ENCODE measurements at regions not wholly inside any gene's neighbourhood (a gene's known extent, or its start where the extent isn't known, plus 50 kb on each side); places are given as distances from the start of the nearest gene placed in this dataset.
"Not testable (repeated sequence)": the region's sequence is repeated elsewhere in the genome, so short reads cannot be mapped to it uniquely, and the experiment has no call there.

DNA sequence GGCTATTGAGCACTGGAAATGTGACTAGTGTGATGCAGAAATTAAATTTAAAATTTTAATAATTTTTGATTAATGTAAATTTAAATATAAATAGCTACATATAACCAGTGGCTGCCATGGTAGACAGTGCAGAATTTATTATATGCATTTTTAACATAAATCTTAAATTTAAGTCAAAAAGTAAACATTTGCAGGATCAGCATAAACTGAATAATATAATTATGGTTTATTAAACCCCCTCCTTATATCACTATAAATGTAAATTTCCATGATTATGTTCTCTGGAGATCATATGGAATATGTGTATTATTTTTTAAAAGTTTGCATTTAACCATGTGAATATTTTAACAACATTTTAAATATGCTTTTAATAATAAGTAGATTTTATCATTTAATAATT is 155.8 kb downstream of the TEX13C start:
- Histone ChIP-seq H3K79me2 (ENCODE audit: low read depth) (no peaks in the 10 kb centered on the region), H3K27me3 (no peaks in the 10 kb centered on the region), H2AFZ (replicated peaks) (no peak overlapping the region), H3K9me3 (ENCODE audit: low read depth) (no peaks in the 10 kb centered on the region), H3K36me3 (no peaks in the 10 kb centered on the region), H3K4me1 (no peaks in the 10 kb centered on the region), H3K9ac (no peak overlapping the region), H3F3A (ENCODE audit: low read depth) (no peaks in the 10 kb centered on the region), H3K27ac (no peak overlapping the region), H4K20me1 (ENCODE audit: low read depth) (no peaks in the 10 kb centered on the region), H3K4me3 (no peak overlapping the region), H3K4me2 (no peak overlapping the region)
- Mint-ChIP-seq H3K4me1 (no peaks in the 10 kb centered on the region), H3K27me3 (ENCODE audit: insufficient read depth, low read depth) (no peaks in the 10 kb centered on the region), H3K9me3 (no peaks in the 10 kb centered on the region), H3K27ac (no peak overlapping the region), H3K4me3 (no peak overlapping the region), H3K36me3 (no peaks in the 10 kb centered on the region)
- no peak for DNase-seq (ENCODE audit: low spot score)
- TF ChIP-seq EZH2phosphoT487 (IDR thresholded peaks at IDR 0.05), result no peak
- TF ChIP-seq, protein P1, sequence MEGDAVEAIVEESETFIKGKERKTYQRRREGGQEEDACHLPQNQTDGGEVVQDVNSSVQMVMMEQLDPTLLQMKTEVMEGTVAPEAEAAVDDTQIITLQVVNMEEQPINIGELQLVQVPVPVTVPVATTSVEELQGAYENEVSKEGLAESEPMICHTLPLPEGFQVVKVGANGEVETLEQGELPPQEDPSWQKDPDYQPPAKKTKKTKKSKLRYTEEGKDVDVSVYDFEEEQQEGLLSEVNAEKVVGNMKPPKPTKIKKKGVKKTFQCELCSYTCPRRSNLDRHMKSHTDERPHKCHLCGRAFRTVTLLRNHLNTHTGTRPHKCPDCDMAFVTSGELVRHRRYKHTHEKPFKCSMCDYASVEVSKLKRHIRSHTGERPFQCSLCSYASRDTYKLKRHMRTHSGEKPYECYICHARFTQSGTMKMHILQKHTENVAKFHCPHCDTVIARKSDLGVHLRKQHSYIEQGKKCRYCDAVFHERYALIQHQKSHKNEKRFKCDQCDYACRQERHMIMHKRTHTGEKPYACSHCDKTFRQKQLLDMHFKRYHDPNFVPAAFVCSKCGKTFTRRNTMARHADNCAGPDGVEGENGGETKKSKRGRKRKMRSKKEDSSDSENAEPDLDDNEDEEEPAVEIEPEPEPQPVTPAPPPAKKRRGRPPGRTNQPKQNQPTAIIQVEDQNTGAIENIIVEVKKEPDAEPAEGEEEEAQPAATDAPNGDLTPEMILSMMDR (IDR thresholded peaks at IDR 0.05), result no peak
- no peak for TF ChIP-seq EZH2 (IDR thresholded peaks at IDR 0.05)

DNA sequence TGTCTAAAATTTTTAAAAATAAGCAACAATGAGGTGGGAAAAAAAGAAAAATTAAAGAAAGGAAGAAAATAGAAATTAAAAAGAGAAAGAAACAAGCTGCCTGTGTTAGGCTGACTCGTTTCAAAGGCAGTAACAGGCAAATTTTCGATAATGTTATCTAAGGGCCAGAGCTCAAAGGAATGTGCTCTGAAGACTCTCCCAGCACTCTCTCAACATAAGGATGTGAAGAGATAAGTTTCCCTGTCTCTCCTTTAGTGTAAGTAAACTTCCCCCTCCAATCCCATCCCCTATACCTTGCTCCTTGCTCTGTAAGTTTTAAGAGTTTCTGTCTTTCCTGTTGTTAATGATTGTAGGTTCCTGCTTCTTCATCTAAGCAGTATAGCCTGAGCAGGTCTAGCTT is 172.8 kb downstream of the TEX13C start:
- Mint-ChIP-seq H3K27ac (no peak overlapping the region), H3K9me3 (no peaks in the 10 kb centered on the region), H3K4me3 (no peak overlapping the region), H3K4me1 (no peaks in the 10 kb centered on the region), H3K36me3 (no peaks in the 10 kb centered on the region), H3K27me3 (ENCODE audit: insufficient read depth, low read depth) (peaks cover 2% of the 10 kb centered on the region)
- Histone ChIP-seq H3F3A (ENCODE audit: low read depth) (no peaks in the 10 kb centered on the region), H4K20me1 (ENCODE audit: low read depth) (no peaks in the 10 kb centered on the region), H3K4me1 (no peaks in the 10 kb centered on the region), H3K4me3 (no peak overlapping the region), H3K9ac (no peak overlapping the region), H3K9me3 (ENCODE audit: low read depth) (peaks cover 7% of the 10 kb centered on the region), H3K4me2 (no peak overlapping the region), H3K27me3 (no peaks in the 10 kb centered on the region), H3K79me2 (ENCODE audit: low read depth) (no peaks in the 10 kb centered on the region), H2AFZ (replicated peaks) (no peak overlapping the region), H3K27ac (no peak overlapping the region), H3K36me3 (no peaks in the 10 kb centered on the region)
- no peak for TF ChIP-seq EZH2phosphoT487 (IDR thresholded peaks at IDR 0.05)
- TF ChIP-seq, protein P1 (IDR thresholded peaks at IDR 0.05), result no peak
- TF ChIP-seq EZH2 (IDR thresholded peaks at IDR 0.05), result no peak
- DNase-seq (ENCODE audit: low spot score), result no peak

DNA sequence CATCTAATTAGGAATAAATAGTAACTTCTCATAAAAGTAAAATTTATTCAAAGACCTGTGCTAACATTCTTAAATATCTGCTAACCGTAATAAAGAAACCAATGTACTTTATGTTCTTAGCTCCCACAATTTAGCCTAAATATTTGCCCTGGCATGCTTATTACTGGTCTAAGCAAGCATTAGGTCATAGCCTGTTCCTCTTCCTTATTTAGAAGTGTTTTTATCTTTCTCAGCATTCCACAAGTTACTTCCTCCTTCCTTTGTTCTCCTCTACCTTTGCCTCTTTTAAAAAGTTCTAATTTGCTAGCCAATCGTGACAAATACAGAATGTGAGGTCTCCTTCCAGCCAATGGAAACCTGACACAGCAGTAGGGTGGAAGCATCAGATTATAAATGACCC is 173.3 kb downstream of the TEX13C start:
- H3K36me3 ChIP-seq; H3K27ac Mint-ChIP-seq; H3K4me3 Mint-ChIP-seq; H3K9me3 Mint-ChIP-seq; H3K27ac ChIP-seq; H3K27me3 Mint-ChIP-seq (ENCODE audit: insufficient read depth, low read depth); DNase-seq (ENCODE audit: low spot score); H3K4me1 Mint-ChIP-seq; H3K4me2 ChIP-seq; H2AFZ ChIP-seq (replicated peaks); H3F3A ChIP-seq (ENCODE audit: low read depth); H4K20me1 ChIP-seq (ENCODE audit: low read depth); H3K79me2 ChIP-seq (ENCODE audit: low read depth); H3K9ac ChIP-seq; H3K4me3 ChIP-seq; H3K9me3 ChIP-seq (ENCODE audit: low read depth); H3K36me3 Mint-ChIP-seq; H3K27me3 ChIP-seq; H3K4me1 ChIP-seq: not testable (repeated sequence)

DNA sequence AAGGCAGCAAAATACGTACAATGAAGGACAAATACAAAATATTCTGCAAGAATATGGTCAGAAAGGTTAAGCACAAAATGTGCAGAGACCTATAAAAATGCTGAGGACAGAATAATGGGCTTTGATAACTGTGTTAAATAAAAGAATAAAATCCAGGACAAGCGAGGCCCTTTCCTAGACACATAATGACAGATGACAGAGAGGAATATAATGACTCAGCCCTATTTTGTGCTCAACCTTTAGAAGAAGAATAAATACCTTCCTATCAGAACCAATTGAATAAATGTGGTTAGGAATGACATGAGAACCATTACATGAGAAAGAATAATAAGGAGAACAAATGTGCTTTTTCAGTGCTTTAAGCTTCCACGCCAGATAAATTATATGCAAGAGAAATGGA is 178.0 kb downstream of the TEX13C start:
- peaks cover 13% of the 10 kb centered on the region for H3K9me3 ChIP-seq (ENCODE audit: low read depth)
- no peaks in the 10 kb centered on the region for H3K27me3 ChIP-seq
- H3K9ac ChIP-seq, result no peak overlapping the region
- H3K79me2 ChIP-seq (ENCODE audit: low read depth), result no peaks in the 10 kb centered on the region
- H3K4me3 Mint-ChIP-seq, result no peak overlapping the region
- no peaks in the 10 kb centered on the region for H3K4me1 Mint-ChIP-seq
- H3K27ac ChIP-seq, result no peak overlapping the region
- no peak overlapping the region for H3K4me3 ChIP-seq
- no peak for DNase-seq (ENCODE audit: low spot score)
- no peaks in the 10 kb centered on the region for H3F3A ChIP-seq (ENCODE audit: low read depth)
- H3K4me1 ChIP-seq, result no peaks in the 10 kb centered on the region
- peaks cover 3% of the 10 kb centered on the region for H3K9me3 Mint-ChIP-seq
- TF ChIP-seq EZH2phosphoT487 (IDR thresholded peaks at IDR 0.05), result no peak
- no peak for TF ChIP-seq EZH2 (IDR thresholded peaks at IDR 0.05)
- TF ChIP-seq, protein P1 (IDR thresholded peaks at IDR 0.05), result no peak
- no peaks in the 10 kb centered on the region for H4K20me1 ChIP-seq (ENCODE audit: low read depth)
- no peak overlapping the region for H3K4me2 ChIP-seq
- H3K36me3 Mint-ChIP-seq, result no peaks in the 10 kb centered on the region
- H3K36me3 ChIP-seq, result peaks cover 3% of the 10 kb centered on the region
- no peaks in the 10 kb centered on the region for H3K27me3 Mint-ChIP-seq (ENCODE audit: insufficient read depth, low read depth)
- H2AFZ ChIP-seq (replicated peaks), result no peak overlapping the region
- no peak overlapping the region for H3K27ac Mint-ChIP-seq

Measured in neural progenitor cell (in vitro differentiated cells).